ENCODE measurements at regions not wholly inside any gene's neighbourhood (a gene's known extent, or its start where the extent isn't known, plus 50 kb on each side); places are given as distances from the start of the nearest gene placed in this dataset.

DNA sequence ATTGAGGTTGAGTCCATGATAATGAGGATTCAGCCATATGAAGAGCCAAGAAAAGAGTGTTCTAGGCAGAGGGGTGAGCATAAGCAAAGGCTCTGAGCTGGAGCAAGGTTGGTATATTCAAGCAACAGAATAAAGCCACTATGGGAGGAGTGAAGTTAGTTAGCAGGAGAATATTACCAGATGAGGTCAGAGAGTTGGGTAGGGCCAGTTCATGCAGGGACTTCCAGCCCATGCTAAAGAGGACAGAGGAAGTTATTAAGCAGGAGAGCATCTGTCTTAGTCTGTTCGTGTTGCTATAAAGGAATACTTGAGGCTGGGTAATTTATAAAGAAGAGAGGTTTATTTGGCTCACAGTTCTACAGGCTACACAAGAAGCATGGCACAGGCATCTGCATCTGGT is 57.1 kb upstream of the ATG10 start:
- Mint-ChIP-seq H3K4me1 (no peaks in the 10 kb centered on the region), H3K36me3 (ENCODE audit: low read depth) (no peaks in the 10 kb centered on the region), H3K4me3 (no peak overlapping the region), H3K9me3 (no peaks in the 10 kb centered on the region), H3K27ac (no peak overlapping the region), H3K27me3 (ENCODE audit: low read depth) (no peaks in the 10 kb centered on the region)
- TF ChIP-seq, protein P1, sequence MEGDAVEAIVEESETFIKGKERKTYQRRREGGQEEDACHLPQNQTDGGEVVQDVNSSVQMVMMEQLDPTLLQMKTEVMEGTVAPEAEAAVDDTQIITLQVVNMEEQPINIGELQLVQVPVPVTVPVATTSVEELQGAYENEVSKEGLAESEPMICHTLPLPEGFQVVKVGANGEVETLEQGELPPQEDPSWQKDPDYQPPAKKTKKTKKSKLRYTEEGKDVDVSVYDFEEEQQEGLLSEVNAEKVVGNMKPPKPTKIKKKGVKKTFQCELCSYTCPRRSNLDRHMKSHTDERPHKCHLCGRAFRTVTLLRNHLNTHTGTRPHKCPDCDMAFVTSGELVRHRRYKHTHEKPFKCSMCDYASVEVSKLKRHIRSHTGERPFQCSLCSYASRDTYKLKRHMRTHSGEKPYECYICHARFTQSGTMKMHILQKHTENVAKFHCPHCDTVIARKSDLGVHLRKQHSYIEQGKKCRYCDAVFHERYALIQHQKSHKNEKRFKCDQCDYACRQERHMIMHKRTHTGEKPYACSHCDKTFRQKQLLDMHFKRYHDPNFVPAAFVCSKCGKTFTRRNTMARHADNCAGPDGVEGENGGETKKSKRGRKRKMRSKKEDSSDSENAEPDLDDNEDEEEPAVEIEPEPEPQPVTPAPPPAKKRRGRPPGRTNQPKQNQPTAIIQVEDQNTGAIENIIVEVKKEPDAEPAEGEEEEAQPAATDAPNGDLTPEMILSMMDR (IDR thresholded peaks at IDR 0.05; ENCODE audit: unreplicated experiment in 3 of 3) = no peak

DNA sequence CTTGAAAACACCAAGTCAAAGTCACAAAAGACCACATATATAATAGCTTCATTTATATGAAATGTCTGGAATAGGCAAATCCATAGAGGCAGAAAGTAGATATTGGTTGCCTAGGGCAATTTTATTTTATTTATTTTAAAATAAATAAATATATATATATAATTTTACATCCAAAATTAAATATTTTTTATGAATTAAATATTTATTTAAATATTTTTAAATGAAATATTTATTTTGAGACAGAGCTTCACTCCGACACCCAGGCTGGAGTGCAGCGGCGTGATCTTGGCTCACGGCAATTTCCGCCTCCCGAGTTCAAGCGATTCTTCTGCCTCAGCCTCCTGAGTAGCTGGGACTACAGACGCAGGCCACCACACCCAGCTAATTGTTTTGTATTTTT is 58.9 kb upstream of the ATG10 start:
- H3K9me3 Mint-ChIP-seq = no peaks in the 10 kb centered on the region
- peaks cover 8% of the 10 kb centered on the region for H3K4me1 Mint-ChIP-seq
- TF ChIP-seq, protein P1 (IDR thresholded peaks at IDR 0.05; ENCODE audit: unreplicated experiment in 3 of 3) = no peak
- no peak overlapping the region for H3K27ac Mint-ChIP-seq
- no peaks in the 10 kb centered on the region for H3K36me3 Mint-ChIP-seq (ENCODE audit: low read depth)
- H3K27me3 Mint-ChIP-seq (ENCODE audit: low read depth) = no peaks in the 10 kb centered on the region
- H3K4me3 Mint-ChIP-seq = no peak overlapping the region

DNA sequence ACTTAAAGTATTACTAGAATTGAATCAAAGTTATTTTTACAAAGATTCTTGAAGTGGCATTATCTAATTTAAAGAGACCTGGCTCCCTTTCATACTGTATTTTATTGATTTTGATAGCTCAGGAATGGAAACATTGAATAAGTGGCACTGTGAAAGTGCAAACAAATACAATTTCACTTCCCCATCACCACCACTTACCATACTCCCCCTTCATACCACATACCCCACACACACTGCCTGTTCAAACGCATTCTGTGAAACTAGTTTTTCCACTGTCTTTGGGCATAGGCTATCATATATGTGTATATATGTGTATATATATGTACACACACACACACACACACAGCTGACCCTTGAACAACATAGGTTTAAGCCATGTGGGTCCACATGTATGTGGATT is 62.1 kb upstream of the ATG10 start:
- H3K27ac Mint-ChIP-seq = no peak overlapping the region
- no peak overlapping the region for H3K4me3 Mint-ChIP-seq
- no peaks in the 10 kb centered on the region for H3K27me3 Mint-ChIP-seq (ENCODE audit: low read depth)
- no peaks in the 10 kb centered on the region for H3K36me3 Mint-ChIP-seq (ENCODE audit: low read depth)
- TF ChIP-seq, protein P1 (IDR thresholded peaks at IDR 0.05; ENCODE audit: unreplicated experiment in 3 of 3) = no peak
- no peaks in the 10 kb centered on the region for H3K9me3 Mint-ChIP-seq
- H3K4me1 Mint-ChIP-seq = peaks cover 25% of the 10 kb centered on the region

DNA sequence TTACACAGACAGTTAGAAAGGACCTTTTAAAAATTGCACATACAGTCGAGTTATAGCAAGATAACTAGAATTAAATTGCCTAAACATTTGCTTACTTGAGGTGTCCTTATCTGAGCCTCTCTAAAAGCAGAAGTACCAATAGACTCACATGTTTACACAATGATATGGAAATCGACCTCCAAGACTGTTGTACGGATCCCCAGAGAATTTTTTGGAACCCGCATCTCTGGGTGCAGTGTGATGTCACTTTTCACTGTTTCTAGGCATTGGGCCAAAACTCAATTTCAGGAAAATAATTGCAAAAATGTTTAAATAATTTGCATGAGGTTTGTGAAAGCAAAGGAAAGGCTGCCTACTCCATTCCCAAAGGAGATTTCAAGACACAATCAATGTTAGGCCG is 63.1 kb upstream of the ATG10 start:
- Mint-ChIP-seq H3K36me3 (ENCODE audit: low read depth) (no peaks in the 10 kb centered on the region), H3K9me3 (no peaks in the 10 kb centered on the region), H3K27me3 (ENCODE audit: low read depth) (no peaks in the 10 kb centered on the region), H3K27ac (peak overlapping the region in 2 of 3 experiments; percentile 59 to 80), H3K4me1 (peaks cover 25% of the 10 kb centered on the region), H3K4me3 (no peak overlapping the region)
- TF ChIP-seq, protein P1 (IDR thresholded peaks at IDR 0.05; ENCODE audit: unreplicated experiment in 3 of 3) = no peak

DNA sequence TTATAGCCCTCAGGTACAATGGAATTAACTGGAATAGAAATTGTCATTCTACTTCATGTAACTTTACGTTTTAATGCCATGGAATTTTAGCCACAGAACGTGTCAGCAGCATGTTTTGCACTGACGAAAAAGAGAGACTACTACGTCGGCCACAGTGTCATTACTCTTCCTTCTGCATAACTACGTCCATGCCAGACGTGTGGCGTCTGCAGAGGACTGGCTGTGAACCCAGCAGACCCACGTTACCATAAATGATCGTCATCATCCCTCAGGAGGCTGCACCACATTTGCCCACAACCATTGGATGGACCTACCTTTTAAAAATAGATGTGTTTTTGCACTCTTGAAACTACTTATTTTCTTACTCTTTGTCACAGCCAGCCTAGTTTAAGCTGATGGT is 63.8 kb upstream of the ATG10 start:
- Mint-ChIP-seq H3K9me3 (no peaks in the 10 kb centered on the region), H3K27ac (peak overlapping the region; percentile 18 to 80 (median 59)), H3K4me3 (no peak overlapping the region), H3K27me3 (ENCODE audit: low read depth) (no peaks in the 10 kb centered on the region), H3K36me3 (ENCODE audit: low read depth) (no peaks in the 10 kb centered on the region), H3K4me1 (peaks cover 25% of the 10 kb centered on the region)
- TF ChIP-seq, protein P1 (IDR thresholded peaks at IDR 0.05; ENCODE audit: unreplicated experiment in 3 of 3) = no peak

DNA sequence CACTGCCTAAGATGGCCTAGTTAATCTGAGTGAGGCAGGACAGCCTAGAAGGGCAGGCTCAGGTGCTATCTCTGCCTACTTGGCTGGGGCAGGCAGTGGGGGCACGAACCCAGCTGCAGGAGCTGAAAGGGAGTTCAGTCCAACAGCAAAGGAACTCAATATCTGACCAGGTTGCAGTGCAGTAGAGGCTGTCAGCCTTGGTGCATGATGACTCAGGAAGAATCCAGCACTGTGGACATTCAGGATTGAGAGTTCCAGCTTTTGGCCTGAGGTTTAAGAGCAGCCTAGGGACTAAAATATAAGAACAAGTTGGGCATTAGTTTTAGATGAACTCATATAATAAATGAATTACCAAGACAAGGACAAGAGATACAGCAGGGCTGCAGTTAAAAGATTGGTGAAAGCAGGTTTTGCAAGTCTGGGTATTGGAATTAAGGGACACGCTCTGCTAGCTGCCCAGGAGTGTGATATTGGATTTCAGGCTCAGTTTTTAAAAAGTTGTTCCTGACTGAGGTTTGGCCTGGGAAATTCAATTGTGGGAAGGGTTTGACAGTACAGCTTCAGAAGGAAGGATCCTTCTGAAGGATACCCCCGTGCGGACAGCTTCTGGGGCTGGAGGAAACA is 64.7 kb upstream of the ATG10 start:
- TF ChIP-seq, protein P1 (IDR thresholded peaks at IDR 0.05; ENCODE audit: unreplicated experiment in 3 of 3) = no peak
- Mint-ChIP-seq H3K9me3 (no peaks in the 10 kb centered on the region), H3K27me3 (ENCODE audit: low read depth) (no peaks in the 10 kb centered on the region)

More for the DNA sequence above, 64.7 kb upstream of the ATG10 start:
- peaks cover 25% of the 10 kb centered on the region for H3K4me1 Mint-ChIP-seq
- H3K36me3 Mint-ChIP-seq (ENCODE audit: low read depth) = no peaks in the 10 kb centered on the region
- no peak overlapping the region for H3K4me3 Mint-ChIP-seq
- H3K27ac Mint-ChIP-seq = peak overlapping the region; percentile 18 to 80 (median 66)
